ENCODE measurements at regions not wholly inside any gene's neighbourhood (a gene's known extent, or its start where the extent isn't known, plus 50 kb on each side); places are given as distances from the start of the nearest gene placed in this dataset.

DNA sequence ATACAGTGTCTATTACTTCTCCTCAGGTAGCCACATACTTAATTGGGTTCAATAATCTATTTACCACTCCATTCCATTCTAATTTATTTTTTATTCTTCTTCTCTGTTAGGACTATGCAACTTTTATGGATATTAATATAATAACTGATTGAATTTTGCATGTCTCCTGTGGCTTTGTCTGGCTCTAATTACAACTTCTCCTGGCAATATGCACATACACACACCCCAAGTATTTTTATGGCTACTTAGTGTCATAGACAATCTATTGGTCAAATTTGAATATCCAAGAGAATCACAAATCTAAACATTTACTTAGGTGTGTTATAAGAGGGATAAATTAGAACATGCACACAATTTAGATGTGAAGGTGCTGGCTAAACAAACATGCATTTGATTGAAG, 73.1 kb downstream of the BOD1L2 start:
- no peak overlapping the region for H3K27ac Mint-ChIP-seq (ENCODE audit: low read depth, unreplicated experiment)
- no peaks in the 10 kb centered on the region for H3K36me3 Mint-ChIP-seq (ENCODE audit: insufficient read depth, unreplicated experiment)
- H3K4me3 Mint-ChIP-seq (ENCODE audit: unreplicated experiment), result no peak overlapping the region
- POLR2A ChIA-PET, result no interaction called here
- H3K27me3 Mint-ChIP-seq (ENCODE audit: insufficient read depth, unreplicated experiment), result no peaks in the 10 kb centered on the region
- intact Hi-C loops (cut with micrococcal nuclease), result loop anchor here (10.0 kb wide), 1 partner anchor 355 kb away; no protein-coding TSS in a partner anchor
- H3K9me3 Mint-ChIP-seq (ENCODE audit: unreplicated experiment), result no peaks in the 10 kb centered on the region
- TF ChIP-seq, protein P1, sequence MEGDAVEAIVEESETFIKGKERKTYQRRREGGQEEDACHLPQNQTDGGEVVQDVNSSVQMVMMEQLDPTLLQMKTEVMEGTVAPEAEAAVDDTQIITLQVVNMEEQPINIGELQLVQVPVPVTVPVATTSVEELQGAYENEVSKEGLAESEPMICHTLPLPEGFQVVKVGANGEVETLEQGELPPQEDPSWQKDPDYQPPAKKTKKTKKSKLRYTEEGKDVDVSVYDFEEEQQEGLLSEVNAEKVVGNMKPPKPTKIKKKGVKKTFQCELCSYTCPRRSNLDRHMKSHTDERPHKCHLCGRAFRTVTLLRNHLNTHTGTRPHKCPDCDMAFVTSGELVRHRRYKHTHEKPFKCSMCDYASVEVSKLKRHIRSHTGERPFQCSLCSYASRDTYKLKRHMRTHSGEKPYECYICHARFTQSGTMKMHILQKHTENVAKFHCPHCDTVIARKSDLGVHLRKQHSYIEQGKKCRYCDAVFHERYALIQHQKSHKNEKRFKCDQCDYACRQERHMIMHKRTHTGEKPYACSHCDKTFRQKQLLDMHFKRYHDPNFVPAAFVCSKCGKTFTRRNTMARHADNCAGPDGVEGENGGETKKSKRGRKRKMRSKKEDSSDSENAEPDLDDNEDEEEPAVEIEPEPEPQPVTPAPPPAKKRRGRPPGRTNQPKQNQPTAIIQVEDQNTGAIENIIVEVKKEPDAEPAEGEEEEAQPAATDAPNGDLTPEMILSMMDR (IDR thresholded peaks at IDR 0.05; ENCODE audit: unreplicated experiment), result no peak
- no TSS peak for BruUV-seq (replicated peaks)
- CTCF ChIA-PET, result interaction anchor here (0.6 kb wide), 1 partner anchor 42 kb away, joined by 3 read pairs; no protein-coding TSS in a partner anchor
- H3K4me1 Mint-ChIP-seq (ENCODE audit: insufficient read depth, unreplicated experiment), result no peaks in the 10 kb centered on the region
- DNase-seq (ENCODE audit: unreplicated experiment), result no peak

- Mint-ChIP-seq H3K9me3 (ENCODE audit: unreplicated experiment) (no peaks in the 10 kb centered on the region), H3K4me1 (ENCODE audit: insufficient read depth, unreplicated experiment) (no peaks in the 10 kb centered on the region), H3K4me3 (ENCODE audit: unreplicated experiment) (no peak overlapping the region), H3K27me3 (ENCODE audit: insufficient read depth, unreplicated experiment) (no peaks in the 10 kb centered on the region), H3K27ac (ENCODE audit: low read depth, unreplicated experiment) (no peak overlapping the region), H3K36me3 (ENCODE audit: insufficient read depth, unreplicated experiment) (no peaks in the 10 kb centered on the region)
- TF ChIP-seq, protein P1 (IDR thresholded peaks at IDR 0.05; ENCODE audit: unreplicated experiment), result no peak
- POLR2A ChIA-PET, result interaction anchor here (0.6 kb wide), 1 partner anchor 392 kb away, joined by 3 read pairs; no protein-coding TSS in a partner anchor
- intact Hi-C loops (cut with micrococcal nuclease), result no loop called here
- no TSS peak for BruUV-seq (replicated peaks)
- no peak for DNase-seq (ENCODE audit: unreplicated experiment)
- CTCF ChIA-PET, result interaction anchor here (0.6 to 0.7 kb wide), 5 partner anchors 10 to 264 kb away, joined by 3 to 7 read pairs (median 4); no protein-coding TSS in a partner anchor
Observed at GRCh38 chr18:57220480-57220879, 73.6 kb downstream of the BOD1L2 start.

GRCh38 chr18:57220930-57221483, 74.1 kb downstream of the BOD1L2 start:
- intact Hi-C loops (cut with micrococcal nuclease), result no loop called here
- BruUV-seq (replicated peaks), result no TSS peak
- H3K27ac Mint-ChIP-seq (ENCODE audit: low read depth, unreplicated experiment), result no peak overlapping the region
- ChIA-PET POLR2A (interaction anchor here (0.6 kb wide), 1 partner anchor 392 kb away, joined by 3 read pairs; no protein-coding TSS in a partner anchor), CTCF (interaction anchor here (0.6 to 0.7 kb wide), 4 partner anchors 11 to 263 kb away, joined by 3 to 7 read pairs (median 4); no protein-coding TSS in a partner anchor)
- H3K27me3 Mint-ChIP-seq (ENCODE audit: insufficient read depth, unreplicated experiment), result peaks cover 3% of the 10 kb centered on the region
- no peak for DNase-seq (ENCODE audit: unreplicated experiment)
- no peak overlapping the region for H3K4me3 Mint-ChIP-seq (ENCODE audit: unreplicated experiment)
- no peaks in the 10 kb centered on the region for H3K9me3 Mint-ChIP-seq (ENCODE audit: unreplicated experiment)
- H3K4me1 Mint-ChIP-seq (ENCODE audit: insufficient read depth, unreplicated experiment), result no peaks in the 10 kb centered on the region
- H3K36me3 Mint-ChIP-seq (ENCODE audit: insufficient read depth, unreplicated experiment), result no peaks in the 10 kb centered on the region
- TF ChIP-seq, protein P1 (IDR thresholded peaks at IDR 0.05; ENCODE audit: unreplicated experiment), result no peak

- POLR2A ChIA-PET, result no interaction called here
- no peaks in the 10 kb centered on the region for H3K4me1 Mint-ChIP-seq (ENCODE audit: insufficient read depth, unreplicated experiment)
- intact Hi-C loops (cut with micrococcal nuclease), result no loop called here
- H3K27me3 Mint-ChIP-seq (ENCODE audit: insufficient read depth, unreplicated experiment), result peaks cover 9% of the 10 kb centered on the region
- no peaks in the 10 kb centered on the region for H3K9me3 Mint-ChIP-seq (ENCODE audit: unreplicated experiment)
- H3K4me3 Mint-ChIP-seq (ENCODE audit: unreplicated experiment), result no peak overlapping the region
- CTCF ChIA-PET, result no interaction called here
- DNase-seq (ENCODE audit: unreplicated experiment), result no peak
- H3K36me3 Mint-ChIP-seq (ENCODE audit: insufficient read depth, unreplicated experiment), result no peaks in the 10 kb centered on the region
- TF ChIP-seq, protein P1 (IDR thresholded peaks at IDR 0.05; ENCODE audit: unreplicated experiment), result no peak
- H3K27ac Mint-ChIP-seq (ENCODE audit: low read depth, unreplicated experiment), result no peak overlapping the region
- no TSS peak for BruUV-seq (replicated peaks)
Observed at GRCh38 chr18:57223144-57223870, 76.4 kb downstream of the BOD1L2 start.

Measured in MCF 10A (cell line).